GM21786 (cell line): ENCODE measurements at regions not wholly inside any gene's neighbourhood (a gene's known extent, or its start where the extent isn't known, plus 50 kb on each side); places are given as distances from the start of the nearest gene placed in this dataset.
"Not testable (repeated sequence)": the region's sequence is repeated elsewhere in the genome, so short reads cannot be mapped to it uniquely, and the experiment has no call there.

ENCODE experiments used
- ATAC-seq: cut with Tn5 transposase; IDR thresholded peaks from one replicate; pipeline ENCODE4 v1.9.1; 2021; ENCODE audit not compliant: unreplicated experiment

GRCh38 chr1:149274493-149274892 lies 171.1 kb upstream of the NBPF9 start:
- not testable (repeated sequence) for ATAC-seq

GRCh38 chr1:149275802-149276201 lies 172.5 kb upstream of the NBPF9 start:
- ATAC-seq, result not testable (repeated sequence)

GRCh38 chr1:149276496-149276895 lies 173.1 kb upstream of the NBPF9 start:
- not testable (repeated sequence) for ATAC-seq

- not testable (repeated sequence) for ATAC-seq
These were observed 174.8 kb upstream of the NBPF9 start for GRCh38 chr1:149278156-149278555.

- ATAC-seq, result not testable (repeated sequence)
These were observed 175.7 kb upstream of the NBPF9 start for GRCh38 chr1:149279015-149279414.

GRCh38 chr1:149279512-149279911 lies 176.2 kb upstream of the NBPF9 start:
- not testable (repeated sequence) for ATAC-seq

GRCh38 chr1:149284773-149285172 lies 181.4 kb upstream of the NBPF9 start:
- ATAC-seq, result not testable (repeated sequence)

- not testable (repeated sequence) for ATAC-seq
These were observed 181.9 kb upstream of the NBPF9 start for GRCh38 chr1:149285205-149285604.

- ATAC-seq, result not testable (repeated sequence)
These were observed 182.3 kb upstream of the NBPF9 start for GRCh38 chr1:149285638-149286037.

GRCh38 chr1:149288580-149288979 lies 185.2 kb upstream of the NBPF9 start:
- not testable (repeated sequence) for ATAC-seq

GRCh38 chr1:149300478-149301218 lies 174.2 kb upstream of the NBPF19 start:
- not testable (repeated sequence) for ATAC-seq

GRCh38 chr1:149301282-149301681 lies 173.6 kb upstream of the NBPF19 start:
- not testable (repeated sequence) for ATAC-seq

GRCh38 chr1:149304796-149305195 lies 170.0 kb upstream of the NBPF19 start:
- not testable (repeated sequence) for ATAC-seq

- not testable (repeated sequence) for ATAC-seq
These were observed 167.2 kb upstream of the NBPF19 start for GRCh38 chr1:149307640-149308039.

GRCh38 chr1:149314921-149315320 lies 159.9 kb upstream of the NBPF19 start:
- ATAC-seq, result not testable (repeated sequence)

- not testable (repeated sequence) for ATAC-seq
These were observed 153.7 kb upstream of the NBPF19 start for GRCh38 chr1:149320971-149321731.

GRCh38 chr1:149321732-149322016 lies 153.2 kb upstream of the NBPF19 start:
- not testable (repeated sequence) for ATAC-seq

- not testable (repeated sequence) for ATAC-seq
These were observed 144.8 kb upstream of the NBPF19 start for GRCh38 chr1:149330081-149330335.

GRCh38 chr1:149336082-149336481 lies 138.8 kb upstream of the NBPF19 start:
- ATAC-seq, result not testable (repeated sequence)

- not testable (repeated sequence) for ATAC-seq
These were observed 136.6 kb upstream of the NBPF19 start for GRCh38 chr1:149338221-149338691.

- ATAC-seq, result not testable (repeated sequence)
These were observed 136.1 kb upstream of the NBPF19 start for GRCh38 chr1:149338698-149339097.

GRCh38 chr1:149349448-149349847 lies 125.4 kb upstream of the NBPF19 start:
- not testable (repeated sequence) for ATAC-seq
